Spinal cord (tissue), 9 donors: ENCODE measurements at regions not wholly inside any gene's neighbourhood (a gene's known extent, or its start where the extent isn't known, plus 50 kb on each side); places are given as distances from the start of the nearest gene placed in this dataset.

Experiments
- DNase-seq, 6 donors: peaks; one replicate each; pipeline versions ENCODE4 v3.0.0 to v3.0.0-alpha.2; 2013 to 2015; ENCODE audit warnings: low spot score in 6 of 6, low read depth in 4 of 6
- H3K27ac ChIP-seq: one replicate; pipeline ENCODE4 v1.5.1; 2013; ENCODE audit warnings: low read depth, low read length, control low read depth
- H3K27me3 ChIP-seq: one replicate; pipeline ENCODE4 v1.6.1; 2013; ENCODE audit warnings: low read length; ENCODE audit not compliant: control insufficient read depth, insufficient read depth
- H3K36me3 ChIP-seq: one replicate; pipeline ENCODE4 v1.6.1; 2013; ENCODE audit warnings: low read length; ENCODE audit not compliant: control insufficient read depth, insufficient read depth
- H3K4me1 ChIP-seq: one replicate; pipeline ENCODE4 v1.6.1; 2013; ENCODE audit warnings: low read length; ENCODE audit not compliant: control insufficient read depth, insufficient read depth
- H3K4me3 ChIP-seq: one replicate; pipeline ENCODE4 v1.5.1; 2013; ENCODE audit warnings: low read depth, low read length, control low read depth
- H3K9me3 ChIP-seq: one replicate; pipeline ENCODE4 v1.6.1; 2013; ENCODE audit warnings: low read length; ENCODE audit not compliant: control insufficient read depth, insufficient read depth
- WGBS: methylation state at CpG from one replicate; pipeline ENCODE4 v1.1.5; 2013; ENCODE audit warnings: missing lambda C conversion rate; ENCODE audit not compliant: insufficient coverage; 5-methylcytosine and 5-hydroxymethylcytosine counted together
- donor health status: healthy.

- Histone ChIP-seq H3K4me3 (no peak overlapping the region), H3K36me3 (no peaks in the 10 kb centered on the region), H3K9me3 (no peaks in the 10 kb centered on the region), H3K4me1 (peaks cover 24% of the 10 kb centered on the region), H3K27me3 (peaks cover 2% of the 10 kb centered on the region), H3K27ac (no peak overlapping the region)
- DNase-seq = no peak
- 89% methylated on average over 17 of the region's 17 CpGs for WGBS
Observed at GRCh38 chr6:168214586-168215104, 104.9 kb downstream of the DACT2 start.

GRCh38 chr6:168213121-168213524 lies 106.5 kb downstream of the DACT2 start:
- no peak overlapping the region for H3K27ac ChIP-seq
- H3K9me3 ChIP-seq = no peaks in the 10 kb centered on the region
- H3K36me3 ChIP-seq = no peaks in the 10 kb centered on the region
- no peak for DNase-seq
- peaks cover 24% of the 10 kb centered on the region for H3K4me1 ChIP-seq
- 94% methylated on average over 16 of the region's 16 CpGs for WGBS
- no peak overlapping the region for H3K4me3 ChIP-seq
- H3K27me3 ChIP-seq = peaks cover 2% of the 10 kb centered on the region

- Histone ChIP-seq H3K9me3 (no peaks in the 10 kb centered on the region), H3K27ac (no peak overlapping the region), H3K4me1 (peaks cover 21% of the 10 kb centered on the region), H3K4me3 (no peak overlapping the region), H3K36me3 (no peaks in the 10 kb centered on the region), H3K27me3 (peaks cover under 1% of the 10 kb centered on the region)
- 90% methylated on average over 16 of the region's 22 CpGs for WGBS
- no peak for DNase-seq
Observed at GRCh38 chr6:168212362-168212761, 107.2 kb downstream of the DACT2 start.

- DNase-seq = no peak
- H3K27me3 ChIP-seq = no peaks in the 10 kb centered on the region
- H3K36me3 ChIP-seq = no peaks in the 10 kb centered on the region
- 91% methylated on average over 7 of the region's 7 CpGs for WGBS
- H3K4me3 ChIP-seq = no peak overlapping the region
- peaks cover 18% of the 10 kb centered on the region for H3K4me1 ChIP-seq
- no peak overlapping the region for H3K27ac ChIP-seq
- no peaks in the 10 kb centered on the region for H3K9me3 ChIP-seq
Observed at GRCh38 chr6:168211681-168212080, 107.9 kb downstream of the DACT2 start.

- DNase-seq = no peak
- Histone ChIP-seq H3K9me3 (no peaks in the 10 kb centered on the region), H3K4me3 (no peak overlapping the region), H3K27me3 (no peaks in the 10 kb centered on the region), H3K27ac (no peak overlapping the region), H3K36me3 (no peaks in the 10 kb centered on the region), H3K4me1 (peaks cover 19% of the 10 kb centered on the region)
- WGBS = 79% methylated on average over 16 of the region's 16 CpGs
Observed at GRCh38 chr6:168210239-168211105, 109.1 kb downstream of the DACT2 start.

GRCh38 chr6:168209420-168209819 lies 110.2 kb downstream of the DACT2 start:
- no peak overlapping the region for H3K27ac ChIP-seq
- WGBS = 69% methylated on average over 8 of the region's 10 CpGs
- no peak overlapping the region for H3K4me3 ChIP-seq
- H3K9me3 ChIP-seq = no peaks in the 10 kb centered on the region
- H3K4me1 ChIP-seq = peaks cover 19% of the 10 kb centered on the region
- no peaks in the 10 kb centered on the region for H3K27me3 ChIP-seq
- DNase-seq = no peak
- no peaks in the 10 kb centered on the region for H3K36me3 ChIP-seq

- Histone ChIP-seq H3K27me3 (no peaks in the 10 kb centered on the region), H3K36me3 (no peaks in the 10 kb centered on the region), H3K9me3 (no peaks in the 10 kb centered on the region), H3K4me3 (no peak overlapping the region), H3K27ac (no peak overlapping the region), H3K4me1 (peaks cover 19% of the 10 kb centered on the region)
- DNase-seq = no peak
- 50% methylated on average over 9 of the region's 10 CpGs for WGBS
Observed at GRCh38 chr6:168208854-168209253, 110.7 kb downstream of the DACT2 start.

- DNase-seq = no peak
Observed at GRCh38 chr6:168208402-168208801, 111.2 kb downstream of the DACT2 start.

GRCh38 chr6:168207421-168208175 lies 112.0 kb downstream of the DACT2 start:
- no peak for DNase-seq
- H3K27ac ChIP-seq = no peak overlapping the region
- no peaks in the 10 kb centered on the region for H3K9me3 ChIP-seq
- H3K36me3 ChIP-seq = no peaks in the 10 kb centered on the region
- H3K4me1 ChIP-seq = peaks cover 19% of the 10 kb centered on the region
- H3K4me3 ChIP-seq = no peak overlapping the region
- WGBS = 79% methylated on average over 12 of the region's 22 CpGs
- no peaks in the 10 kb centered on the region for H3K27me3 ChIP-seq

More at GRCh38 chr6:168208402-168208801, 111.2 kb downstream of the DACT2 start:
- 75% methylated on average over 6 of the region's 8 CpGs for WGBS
- no peaks in the 10 kb centered on the region for H3K9me3 ChIP-seq
- no peak overlapping the region for H3K4me3 ChIP-seq
- peaks cover 19% of the 10 kb centered on the region for H3K4me1 ChIP-seq
- H3K36me3 ChIP-seq = no peaks in the 10 kb centered on the region
- no peak overlapping the region for H3K27ac ChIP-seq
- no peaks in the 10 kb centered on the region for H3K27me3 ChIP-seq
